Central memory CD8-positive, alpha-beta T cell (primary cell): ENCODE measurements at regions not wholly inside any gene's neighbourhood (a gene's known extent, or its start where the extent isn't known, plus 50 kb on each side); places are given as distances from the start of the nearest gene placed in this dataset.

Experiments
- ATAC-seq: fragments of 150-1000 bp; cut with Tn5 transposase; replicated peaks from 2 replicates; pipeline ENCODE4 v1.10.0; 2022; ENCODE audit warnings: mild to moderate bottlenecking, moderate FRiP score, moderate number of reproducible peaks; ENCODE audit not compliant: poor library complexity, severe bottlenecking; ENCODE audit errors: extremely low read depth
- DNase-seq, 2 donors: peaks; one replicate each; pipeline ENCODE4 v3.0.0; 2021; ENCODE audit warnings: low spot score in 2 of 2
- H3K27ac Mint-ChIP-seq: one replicate; pipeline ENCODE4 v1.8.0; 2022; ENCODE audit warnings: low read depth, mild to moderate bottlenecking, moderate library complexity, mixed read lengths
- H3K27me3 Mint-ChIP-seq: one replicate; pipeline ENCODE4 v1.8.0; 2022; ENCODE audit warnings: mixed read lengths
- H3K36me3 Mint-ChIP-seq: one replicate; pipeline ENCODE4 v1.8.0; 2022; ENCODE audit warnings: mild to moderate bottlenecking, moderate library complexity, mixed read lengths; ENCODE audit not compliant: insufficient read depth
- H3K4me1 Mint-ChIP-seq: one replicate; pipeline ENCODE4 v1.8.0; 2022; ENCODE audit warnings: mixed read lengths
- H3K4me3 Mint-ChIP-seq: one replicate; pipeline ENCODE4 v1.8.0; 2022; ENCODE audit warnings: mild to moderate bottlenecking, moderate library complexity, mixed read lengths
- H3K9me3 Mint-ChIP-seq: one replicate; pipeline ENCODE4 v1.8.0; 2022; ENCODE audit warnings: mixed read lengths

DNA sequence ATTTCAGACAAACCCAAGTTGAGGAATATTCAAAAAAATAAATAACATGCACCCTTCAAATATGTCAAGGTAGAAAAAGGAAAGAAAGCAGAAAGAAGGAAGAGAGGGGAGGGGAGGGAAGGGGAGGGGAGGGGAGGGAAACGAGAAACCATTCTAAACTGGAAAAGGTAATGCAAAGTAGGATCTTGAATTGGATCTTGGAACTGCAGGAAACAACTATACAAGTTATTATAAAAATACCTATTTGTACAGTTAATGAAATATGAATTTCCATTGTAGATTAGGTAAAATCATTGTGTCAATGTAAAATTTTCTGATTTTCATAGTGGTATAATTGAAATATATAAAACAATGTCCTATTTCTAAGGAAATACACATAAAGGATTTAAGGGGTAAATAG is 668.4 kb downstream of the FAT4 start:
- no peak overlapping the region for H3K4me3 Mint-ChIP-seq
- H3K27me3 Mint-ChIP-seq, result no peaks in the 10 kb centered on the region
- ATAC-seq (no peak), DNase-seq (no peak)
- H3K36me3 Mint-ChIP-seq, result no peaks in the 10 kb centered on the region
- H3K9me3 Mint-ChIP-seq, result peaks cover 17% of the 10 kb centered on the region
- H3K4me1 Mint-ChIP-seq, result no peaks in the 10 kb centered on the region
- no peak overlapping the region for H3K27ac Mint-ChIP-seq

DNA sequence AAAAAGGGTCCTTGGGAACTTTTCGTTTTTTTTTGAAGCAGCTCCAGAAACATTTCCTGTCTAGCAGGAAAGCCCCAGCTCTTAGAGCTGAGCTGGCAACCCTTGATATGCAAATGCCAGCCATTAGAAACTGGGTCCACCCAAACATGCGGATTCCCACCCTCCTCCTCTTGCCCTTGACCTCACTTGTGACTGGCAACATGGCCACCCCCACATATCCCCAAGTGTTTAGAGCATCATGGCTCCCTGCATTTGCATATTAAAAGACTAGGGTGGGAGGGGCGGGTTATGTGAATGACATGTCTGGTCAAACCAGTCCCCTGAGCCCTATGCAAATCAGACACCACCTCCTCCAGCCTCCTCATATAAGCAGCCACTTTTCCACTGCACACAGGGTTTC is 671.1 kb downstream of the FAT4 start:
- Mint-ChIP-seq H3K4me3 (no peak overlapping the region), H3K4me1 (no peaks in the 10 kb centered on the region), H3K9me3 (peaks cover 12% of the 10 kb centered on the region), H3K27me3 (no peaks in the 10 kb centered on the region), H3K27ac (no peak overlapping the region), H3K36me3 (no peaks in the 10 kb centered on the region)
- no peak for ATAC-seq
- no peak for DNase-seq

DNA sequence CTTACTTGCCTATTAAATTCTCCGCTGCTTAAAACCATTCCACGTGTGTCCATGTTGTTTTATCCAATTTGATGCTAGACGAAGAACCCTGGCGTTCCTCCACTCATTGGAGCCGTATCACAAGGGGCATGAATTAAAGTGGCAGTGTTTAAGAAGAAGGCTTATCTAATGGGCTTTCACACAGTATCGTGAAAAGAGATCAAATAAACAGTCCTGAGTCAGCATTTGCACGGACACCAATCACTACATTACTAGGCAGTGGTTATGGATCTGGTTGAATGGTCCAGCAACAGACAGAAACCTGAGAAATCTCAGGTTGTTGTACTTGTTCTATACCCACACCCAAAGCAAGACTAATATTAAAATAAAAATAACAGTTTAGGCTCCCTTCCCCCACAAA is 671.6 kb downstream of the FAT4 start:
- Mint-ChIP-seq H3K27me3 (no peaks in the 10 kb centered on the region), H3K4me3 (no peak overlapping the region), H3K4me1 (no peaks in the 10 kb centered on the region), H3K36me3 (no peaks in the 10 kb centered on the region), H3K9me3 (peaks cover 12% of the 10 kb centered on the region), H3K27ac (no peak overlapping the region)
- ATAC-seq (no peak), DNase-seq (no peak)

DNA sequence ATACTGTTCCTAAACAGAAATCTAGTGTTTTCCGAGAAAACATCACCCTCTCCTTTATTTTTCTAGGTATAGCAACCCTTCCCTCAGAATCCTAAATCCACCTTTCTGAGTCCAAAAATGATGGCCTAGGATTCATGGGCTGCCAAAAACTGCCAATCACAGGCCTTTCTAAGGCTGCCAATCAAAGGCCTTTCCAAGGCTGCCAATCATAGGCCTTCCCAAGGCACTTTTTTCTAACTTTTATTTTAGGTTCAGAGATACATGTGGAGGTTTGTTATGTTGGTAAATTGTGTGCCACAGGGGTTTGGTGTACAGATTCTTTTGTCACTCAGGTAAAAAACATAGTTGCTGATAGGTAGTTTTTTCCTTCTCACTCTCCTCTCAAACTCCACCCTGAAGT is 673.7 kb downstream of the FAT4 start:
- Mint-ChIP-seq H3K9me3 (peaks cover 12% of the 10 kb centered on the region), H3K27ac (no peak overlapping the region), H3K4me3 (no peak overlapping the region), H3K36me3 (no peaks in the 10 kb centered on the region), H3K27me3 (no peaks in the 10 kb centered on the region), H3K4me1 (no peaks in the 10 kb centered on the region)
- ATAC-seq, result no peak
- no peak for DNase-seq

DNA sequence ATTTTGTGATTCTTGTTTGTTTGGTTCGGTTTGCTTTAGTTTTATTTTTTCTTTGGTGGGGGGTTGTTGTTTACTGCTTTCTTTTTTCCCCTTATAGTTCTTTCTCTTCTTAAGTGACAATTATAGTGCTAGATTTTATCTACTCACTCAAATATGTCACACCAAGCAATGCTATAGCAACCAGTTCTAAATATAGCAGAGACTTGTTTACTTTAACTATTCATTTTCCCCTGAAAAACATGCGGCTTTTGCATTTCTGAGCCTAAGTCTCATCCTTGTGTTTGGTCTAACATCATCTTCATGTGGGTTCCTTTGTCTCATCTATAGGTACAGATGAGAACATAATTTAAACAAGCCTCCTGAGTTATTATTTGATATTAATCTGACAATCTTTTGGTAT is 676.6 kb downstream of the FAT4 start:
- no peaks in the 10 kb centered on the region for H3K27me3 Mint-ChIP-seq
- H3K9me3 Mint-ChIP-seq, result peaks cover under 1% of the 10 kb centered on the region
- H3K4me1 Mint-ChIP-seq, result no peaks in the 10 kb centered on the region
- H3K27ac Mint-ChIP-seq, result no peak overlapping the region
- no peak overlapping the region for H3K4me3 Mint-ChIP-seq
- ATAC-seq (no peak), DNase-seq (no peak)
- no peaks in the 10 kb centered on the region for H3K36me3 Mint-ChIP-seq

DNA sequence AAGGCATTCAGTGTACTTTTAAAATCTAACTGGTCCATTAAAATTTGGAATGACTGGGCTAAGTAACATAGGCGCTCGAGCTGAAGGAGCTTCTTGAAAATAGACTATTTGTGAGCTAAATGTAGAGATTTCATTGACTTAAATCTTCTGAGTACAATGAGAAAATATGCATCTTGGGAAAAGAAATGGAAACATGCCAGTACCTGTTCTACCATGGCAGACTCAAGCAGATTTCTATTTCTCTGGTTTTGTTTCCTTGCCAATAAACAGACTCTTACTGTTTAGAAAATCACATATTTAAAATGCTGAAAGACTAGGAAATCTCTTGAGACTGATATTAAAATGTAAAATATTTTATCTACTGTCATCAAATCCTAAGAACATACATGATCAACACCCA is 678.1 kb downstream of the FAT4 start:
- DNase-seq (no peak), ATAC-seq (no peak)
- no peaks in the 10 kb centered on the region for H3K4me1 Mint-ChIP-seq

DNA sequence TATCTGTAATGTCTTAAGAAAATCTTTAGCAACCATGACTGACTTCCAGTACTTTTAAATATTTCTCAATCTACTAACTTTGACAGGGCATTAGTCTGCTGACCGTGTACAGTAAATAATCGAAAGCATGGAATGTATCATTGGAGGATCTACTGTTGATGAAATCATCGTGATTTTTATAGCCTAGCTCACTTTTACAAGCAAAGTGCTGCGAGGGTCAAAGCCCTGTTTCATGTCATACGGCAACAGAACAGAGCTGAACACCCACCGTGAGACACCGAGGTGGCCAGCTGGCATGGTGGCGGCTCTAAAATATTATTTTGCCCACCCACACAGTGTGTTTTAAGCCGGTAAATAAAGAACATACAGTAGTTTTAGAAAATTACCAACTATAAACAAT is 679.3 kb downstream of the FAT4 start:
- H3K27me3 Mint-ChIP-seq, result no peaks in the 10 kb centered on the region
- DNase-seq (no peak), ATAC-seq (no peak)
- H3K27ac Mint-ChIP-seq, result no peak overlapping the region
- peaks cover 7% of the 10 kb centered on the region for H3K9me3 Mint-ChIP-seq
- H3K4me3 Mint-ChIP-seq, result no peak overlapping the region
- no peaks in the 10 kb centered on the region for H3K4me1 Mint-ChIP-seq
- H3K36me3 Mint-ChIP-seq, result no peaks in the 10 kb centered on the region

More for the DNA sequence above, 678.1 kb downstream of the FAT4 start:
- no peaks in the 10 kb centered on the region for H3K27me3 Mint-ChIP-seq
- H3K9me3 Mint-ChIP-seq, result no peaks in the 10 kb centered on the region
- H3K4me3 Mint-ChIP-seq, result no peak overlapping the region
- no peak overlapping the region for H3K27ac Mint-ChIP-seq
- no peaks in the 10 kb centered on the region for H3K36me3 Mint-ChIP-seq

DNA sequence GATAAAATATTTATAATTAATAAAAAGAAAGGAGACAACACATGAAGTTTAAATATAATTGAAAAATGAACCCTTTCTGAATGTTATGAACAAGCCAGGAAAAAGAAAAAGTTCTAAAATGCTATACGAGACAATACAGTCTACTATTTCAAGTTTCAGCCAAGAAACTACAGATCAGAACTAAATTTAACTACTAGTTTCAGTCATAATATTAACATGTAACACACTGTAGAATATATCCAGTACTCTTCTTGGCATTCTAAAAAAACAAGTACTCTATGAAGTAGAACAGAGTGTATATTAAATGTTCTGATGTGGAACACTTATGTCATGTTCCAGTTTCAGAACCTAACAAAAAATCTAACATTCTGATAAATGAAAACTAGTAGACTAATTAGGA is 679.7 kb downstream of the FAT4 start:
- Mint-ChIP-seq H3K4me1 (no peaks in the 10 kb centered on the region), H3K27ac (no peak overlapping the region), H3K4me3 (no peak overlapping the region), H3K27me3 (no peaks in the 10 kb centered on the region), H3K36me3 (no peaks in the 10 kb centered on the region), H3K9me3 (peaks cover 9% of the 10 kb centered on the region)
- DNase-seq, result no peak
- no peak for ATAC-seq

DNA sequence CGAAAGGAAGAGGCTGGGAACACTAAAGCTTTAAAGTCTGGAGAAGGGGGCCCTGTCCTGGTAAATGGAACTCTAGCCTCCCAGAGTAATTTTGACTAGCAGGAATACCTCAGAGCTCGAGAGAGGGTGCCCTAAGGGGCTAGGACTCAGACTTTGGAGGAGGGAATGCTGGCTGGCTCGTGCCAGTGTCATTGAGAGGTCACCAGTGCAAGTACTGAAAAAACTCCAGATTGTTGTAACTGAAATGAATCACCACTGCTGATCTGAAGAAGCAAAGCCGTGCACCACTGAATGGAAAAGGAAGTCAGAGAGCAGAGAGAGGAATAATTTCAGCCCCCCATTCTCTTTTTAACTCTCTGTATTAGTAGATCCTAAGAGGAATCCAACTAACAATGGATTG is 690.2 kb downstream of the FAT4 start:
- no peaks in the 10 kb centered on the region for H3K36me3 Mint-ChIP-seq
- H3K27ac Mint-ChIP-seq, result no peak overlapping the region
- peaks cover 17% of the 10 kb centered on the region for H3K9me3 Mint-ChIP-seq
- DNase-seq, result no peak
- H3K4me1 Mint-ChIP-seq, result no peaks in the 10 kb centered on the region
- no peaks in the 10 kb centered on the region for H3K27me3 Mint-ChIP-seq
- H3K4me3 Mint-ChIP-seq, result no peak overlapping the region
- no peak for ATAC-seq

DNA sequence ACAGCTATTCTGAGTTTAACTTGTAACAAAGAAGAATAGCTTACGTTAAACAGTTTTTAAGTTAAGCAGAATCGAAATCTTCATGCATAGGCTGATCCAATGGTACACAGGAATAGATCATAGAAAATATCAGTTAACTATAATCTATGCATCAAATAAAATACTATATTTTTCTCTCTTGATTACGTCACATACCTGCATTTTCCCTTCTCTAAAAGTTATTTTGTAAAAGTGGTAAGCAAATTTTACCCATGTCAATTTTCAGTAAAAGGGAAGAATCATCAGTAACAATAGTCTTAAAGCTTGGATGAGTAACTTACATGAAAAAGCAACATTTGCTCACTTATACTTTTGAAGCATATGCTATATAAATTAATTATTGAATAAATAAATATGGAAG is 692.4 kb downstream of the FAT4 start:
- Mint-ChIP-seq H3K27me3 (no peaks in the 10 kb centered on the region), H3K9me3 (peaks cover 23% of the 10 kb centered on the region), H3K4me3 (no peak overlapping the region), H3K27ac (no peak overlapping the region), H3K36me3 (no peaks in the 10 kb centered on the region), H3K4me1 (no peaks in the 10 kb centered on the region)
- DNase-seq (no peak), ATAC-seq (no peak)

DNA sequence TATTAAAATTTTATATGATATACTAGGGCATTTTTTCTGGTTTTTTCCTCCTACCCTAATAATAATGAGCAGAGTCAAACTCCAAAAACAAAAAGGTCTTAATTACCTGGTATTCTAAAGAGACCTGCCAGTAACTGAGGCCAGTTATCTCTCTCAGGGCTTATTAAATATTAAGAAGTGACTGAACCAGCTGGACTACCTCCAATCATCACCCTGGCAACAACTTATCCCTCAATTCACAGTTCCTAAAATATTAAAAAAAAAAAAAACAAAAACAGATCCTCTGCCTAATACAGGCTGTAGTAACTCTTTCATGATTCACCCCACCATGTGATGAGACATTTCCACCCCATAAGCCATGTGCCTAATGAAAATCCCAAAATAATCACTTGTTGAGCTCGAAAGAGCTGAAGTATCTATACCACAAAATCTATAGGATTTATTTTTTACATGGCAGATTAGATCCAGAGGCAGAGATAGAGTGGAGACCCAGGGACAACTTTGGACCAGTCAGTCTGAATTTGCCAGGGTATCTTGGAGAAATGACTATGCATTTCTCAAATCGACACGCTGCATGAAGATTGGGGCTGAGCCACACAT is 698.0 kb downstream of the FAT4 start:
- H3K27me3 Mint-ChIP-seq, result no peaks in the 10 kb centered on the region
- ATAC-seq, result no peak
- H3K4me1 Mint-ChIP-seq, result no peaks in the 10 kb centered on the region

DNA sequence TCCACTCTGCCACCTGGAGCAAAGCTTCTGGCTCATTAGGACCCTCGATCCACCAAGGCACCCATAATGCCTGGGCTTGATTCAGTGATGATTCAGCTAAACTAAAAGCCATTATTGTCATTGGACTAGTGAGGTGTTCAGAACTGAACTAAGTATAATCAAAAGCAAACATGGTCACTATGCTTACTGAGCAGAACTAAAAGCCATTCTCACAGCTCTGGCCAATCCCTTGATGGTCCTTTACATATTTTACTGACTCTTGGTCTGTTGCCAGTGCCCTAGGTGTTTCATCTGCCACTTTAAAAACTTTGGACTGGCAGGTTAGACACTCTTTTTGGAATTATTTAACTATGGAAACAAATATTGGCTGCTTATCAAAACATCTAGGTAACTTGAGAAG is 703.5 kb downstream of the FAT4 start:
- ATAC-seq (no peak), DNase-seq (no peak)
- H3K4me1 Mint-ChIP-seq, result no peaks in the 10 kb centered on the region
- no peak overlapping the region for H3K4me3 Mint-ChIP-seq
- peaks cover 11% of the 10 kb centered on the region for H3K9me3 Mint-ChIP-seq
- no peak overlapping the region for H3K27ac Mint-ChIP-seq
- H3K36me3 Mint-ChIP-seq, result no peaks in the 10 kb centered on the region
- H3K27me3 Mint-ChIP-seq, result no peaks in the 10 kb centered on the region

More for the DNA sequence above, 698.0 kb downstream of the FAT4 start:
- no peak overlapping the region for H3K4me3 Mint-ChIP-seq
- DNase-seq, result no peak
- H3K27ac Mint-ChIP-seq, result no peak overlapping the region
- peaks cover 18% of the 10 kb centered on the region for H3K9me3 Mint-ChIP-seq
- H3K36me3 Mint-ChIP-seq, result no peaks in the 10 kb centered on the region

DNA sequence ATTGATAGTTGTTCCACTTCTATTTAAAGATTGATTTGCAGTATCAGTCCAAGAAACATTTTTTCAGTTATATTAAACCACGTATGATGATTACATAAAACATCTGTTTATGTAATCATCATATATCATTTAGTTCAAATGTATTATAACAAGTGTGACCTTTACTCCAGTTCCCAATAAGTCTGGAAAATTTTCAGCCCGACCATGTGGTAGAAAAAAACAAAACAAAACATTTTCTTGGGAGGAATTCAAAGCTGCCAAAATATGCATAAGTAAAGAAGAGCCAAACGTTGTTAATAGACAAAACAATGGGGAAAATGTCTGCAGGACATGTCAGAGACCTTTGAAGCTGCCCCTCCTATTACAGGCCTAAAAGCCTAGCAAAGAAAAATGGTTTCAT is 709.1 kb downstream of the FAT4 start:
- H3K36me3 Mint-ChIP-seq, result no peaks in the 10 kb centered on the region
- DNase-seq (no peak), ATAC-seq (no peak)
- no peaks in the 10 kb centered on the region for H3K4me1 Mint-ChIP-seq
- H3K27me3 Mint-ChIP-seq, result no peaks in the 10 kb centered on the region
- H3K27ac Mint-ChIP-seq, result no peak overlapping the region
- no peak overlapping the region for H3K4me3 Mint-ChIP-seq
- peaks cover 17% of the 10 kb centered on the region for H3K9me3 Mint-ChIP-seq

DNA sequence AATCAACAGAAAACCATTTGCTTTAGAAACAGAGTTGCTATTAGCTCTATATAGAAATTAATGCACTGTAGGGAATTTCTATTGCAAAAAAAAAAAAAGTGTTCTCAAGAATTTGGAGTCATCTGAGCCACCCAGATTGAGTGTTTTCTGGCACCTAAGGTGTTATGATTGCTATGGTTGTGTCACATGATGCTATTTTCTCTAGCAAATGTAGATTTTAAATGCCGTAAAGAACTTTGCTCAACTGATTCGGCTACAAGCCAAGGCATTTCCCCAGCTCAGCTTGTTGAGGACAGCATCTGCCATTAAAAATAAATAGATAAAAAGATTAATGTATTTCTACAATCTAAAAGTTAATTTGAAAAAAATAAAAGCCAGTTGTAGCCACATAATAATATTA is 712.8 kb downstream of the FAT4 start:
- Mint-ChIP-seq H3K27me3 (no peaks in the 10 kb centered on the region), H3K9me3 (peaks cover 12% of the 10 kb centered on the region)

More for the DNA sequence above, 712.8 kb downstream of the FAT4 start:
- Mint-ChIP-seq H3K4me3 (no peak overlapping the region), H3K4me1 (no peaks in the 10 kb centered on the region), H3K36me3 (no peaks in the 10 kb centered on the region), H3K27ac (no peak overlapping the region)
- no peak for ATAC-seq
- DNase-seq, result no peak
